ENCODE measurements at regions not wholly inside any gene's neighbourhood (a gene's known extent, or its start where the extent isn't known, plus 50 kb on each side); places are given as distances from the start of the nearest gene placed in this dataset.
"Not testable (repeated sequence)": the region's sequence is repeated elsewhere in the genome, so short reads cannot be mapped to it uniquely, and the experiment has no call there.

GRCh38 chr6:9131201-9131600, 695.9 kb upstream of the SLC35B3 start:
- no peak for DNase-seq

GRCh38 chr6:9128970-9129369, 693.6 kb upstream of the SLC35B3 start:
- no peak for DNase-seq

GRCh38 chr6:9126878-9127560, 691.7 kb upstream of the SLC35B3 start:
- DNase-seq: no peak

- not testable (repeated sequence) for DNase-seq
Observed at GRCh38 chr6:9126034-9126433, 690.7 kb upstream of the SLC35B3 start.

GRCh38 chr6:9121549-9121948, 686.2 kb upstream of the SLC35B3 start:
- DNase-seq: no peak

GRCh38 chr6:9116026-9116425, 680.7 kb upstream of the SLC35B3 start:
- no peak for DNase-seq

- no peak for DNase-seq
Observed at GRCh38 chr6:9112544-9112943, 677.2 kb upstream of the SLC35B3 start.

GRCh38 chr6:9103876-9104521, 668.7 kb upstream of the SLC35B3 start:
- DNase-seq: no peak

- no peak for DNase-seq
Observed at GRCh38 chr6:9101920-9102319, 666.6 kb upstream of the SLC35B3 start.

- DNase-seq: no peak
Observed at GRCh38 chr6:9100869-9101580, 665.7 kb upstream of the SLC35B3 start.

GRCh38 chr6:9095729-9096128, 660.4 kb upstream of the SLC35B3 start:
- no peak for DNase-seq

- no peak for DNase-seq
Observed at GRCh38 chr6:9095137-9095536, 659.8 kb upstream of the SLC35B3 start.

GRCh38 chr6:9089724-9090123, 654.4 kb upstream of the SLC35B3 start:
- DNase-seq: no peak

GRCh38 chr6:9087470-9087869, 652.1 kb upstream of the SLC35B3 start:
- no peak for DNase-seq

GRCh38 chr6:9086331-9086730, 651.0 kb upstream of the SLC35B3 start:
- DNase-seq: no peak

GRCh38 chr6:9085709-9086070, 650.3 kb upstream of the SLC35B3 start:
- no peak for DNase-seq

- DNase-seq: no peak
Observed at GRCh38 chr6:9085054-9085708, 649.8 kb upstream of the SLC35B3 start.

GRCh38 chr6:9083108-9083507, 647.8 kb upstream of the SLC35B3 start:
- no peak for DNase-seq

- no peak for DNase-seq
Observed at GRCh38 chr6:9066726-9067125, 631.4 kb upstream of the SLC35B3 start.

- DNase-seq: no peak
Observed at GRCh38 chr6:9064156-9064555, 628.8 kb upstream of the SLC35B3 start.

GRCh38 chr6:9062596-9062995, 627.3 kb upstream of the SLC35B3 start:
- DNase-seq: no peak

GRCh38 chr6:9057937-9058336, 622.6 kb upstream of the SLC35B3 start:
- DNase-seq: no peak

- DNase-seq: no peak
Observed at GRCh38 chr6:9056556-9056955, 621.2 kb upstream of the SLC35B3 start.

GRCh38 chr6:9044426-9044825, 609.1 kb upstream of the SLC35B3 start:
- no peak for DNase-seq
